GM12874 (cell line): ENCODE measurements at regions not wholly inside any gene's neighbourhood (a gene's known extent, or its start where the extent isn't known, plus 50 kb on each side); places are given as distances from the start of the nearest gene placed in this dataset.

Experiments
- TF ChIP-seq, protein P1 (sequence below): IDR thresholded peaks from 2 replicates; pipeline ENCODE4 v1.5.1; 2011; ENCODE audit warnings: low read depth, mild to moderate bottlenecking, control low read depth, low read length, moderate library complexity; ENCODE audit not compliant: insufficient read depth

DNA sequence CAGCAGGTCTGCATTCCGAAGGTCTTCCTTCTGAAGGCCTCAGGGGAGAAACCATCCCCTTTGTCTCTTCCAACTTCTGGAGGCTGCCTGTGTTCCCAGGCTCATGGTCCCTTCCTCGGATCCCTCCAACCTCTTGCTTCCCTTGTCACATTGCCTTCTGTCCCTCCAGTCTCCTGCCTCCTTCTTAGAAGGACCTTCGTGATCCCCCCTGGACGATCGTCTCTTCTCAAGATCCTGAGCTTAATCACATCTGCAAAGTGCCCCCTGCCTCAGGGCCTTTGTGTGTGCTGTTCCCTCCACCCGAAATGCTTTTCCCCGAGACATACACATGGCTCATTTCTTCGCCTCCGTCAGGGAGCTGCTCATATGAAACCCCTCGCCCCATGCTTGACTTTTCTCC, 505.8 kb downstream of the SHQ1 start:
- TF ChIP-seq, protein P1, sequence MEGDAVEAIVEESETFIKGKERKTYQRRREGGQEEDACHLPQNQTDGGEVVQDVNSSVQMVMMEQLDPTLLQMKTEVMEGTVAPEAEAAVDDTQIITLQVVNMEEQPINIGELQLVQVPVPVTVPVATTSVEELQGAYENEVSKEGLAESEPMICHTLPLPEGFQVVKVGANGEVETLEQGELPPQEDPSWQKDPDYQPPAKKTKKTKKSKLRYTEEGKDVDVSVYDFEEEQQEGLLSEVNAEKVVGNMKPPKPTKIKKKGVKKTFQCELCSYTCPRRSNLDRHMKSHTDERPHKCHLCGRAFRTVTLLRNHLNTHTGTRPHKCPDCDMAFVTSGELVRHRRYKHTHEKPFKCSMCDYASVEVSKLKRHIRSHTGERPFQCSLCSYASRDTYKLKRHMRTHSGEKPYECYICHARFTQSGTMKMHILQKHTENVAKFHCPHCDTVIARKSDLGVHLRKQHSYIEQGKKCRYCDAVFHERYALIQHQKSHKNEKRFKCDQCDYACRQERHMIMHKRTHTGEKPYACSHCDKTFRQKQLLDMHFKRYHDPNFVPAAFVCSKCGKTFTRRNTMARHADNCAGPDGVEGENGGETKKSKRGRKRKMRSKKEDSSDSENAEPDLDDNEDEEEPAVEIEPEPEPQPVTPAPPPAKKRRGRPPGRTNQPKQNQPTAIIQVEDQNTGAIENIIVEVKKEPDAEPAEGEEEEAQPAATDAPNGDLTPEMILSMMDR, result no peak

- TF ChIP-seq, protein P1, result no peak
Measured at GRCh38 chr3:72341920-72342319, 506.3 kb downstream of the SHQ1 start.

DNA sequence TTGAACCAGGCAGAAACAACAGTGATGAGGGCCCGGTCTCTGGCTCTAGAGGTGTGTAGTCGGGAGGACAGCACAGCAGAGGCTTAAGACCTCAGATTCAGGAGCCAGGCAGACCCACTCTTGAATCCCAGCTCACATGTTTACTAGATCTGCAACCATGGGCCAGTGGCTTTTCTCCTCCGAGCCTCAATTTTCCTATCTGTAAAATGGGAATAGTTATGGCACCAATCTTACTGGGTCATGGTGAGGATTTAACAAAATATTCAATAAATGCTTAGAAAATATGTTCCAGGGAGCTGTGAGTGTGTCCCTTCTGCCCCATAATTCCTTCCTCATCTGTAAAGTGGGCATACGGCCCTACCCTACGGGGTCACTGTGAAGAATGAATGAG, 506.9 kb downstream of the SHQ1 start:
- TF ChIP-seq, protein P1, result no peak

DNA sequence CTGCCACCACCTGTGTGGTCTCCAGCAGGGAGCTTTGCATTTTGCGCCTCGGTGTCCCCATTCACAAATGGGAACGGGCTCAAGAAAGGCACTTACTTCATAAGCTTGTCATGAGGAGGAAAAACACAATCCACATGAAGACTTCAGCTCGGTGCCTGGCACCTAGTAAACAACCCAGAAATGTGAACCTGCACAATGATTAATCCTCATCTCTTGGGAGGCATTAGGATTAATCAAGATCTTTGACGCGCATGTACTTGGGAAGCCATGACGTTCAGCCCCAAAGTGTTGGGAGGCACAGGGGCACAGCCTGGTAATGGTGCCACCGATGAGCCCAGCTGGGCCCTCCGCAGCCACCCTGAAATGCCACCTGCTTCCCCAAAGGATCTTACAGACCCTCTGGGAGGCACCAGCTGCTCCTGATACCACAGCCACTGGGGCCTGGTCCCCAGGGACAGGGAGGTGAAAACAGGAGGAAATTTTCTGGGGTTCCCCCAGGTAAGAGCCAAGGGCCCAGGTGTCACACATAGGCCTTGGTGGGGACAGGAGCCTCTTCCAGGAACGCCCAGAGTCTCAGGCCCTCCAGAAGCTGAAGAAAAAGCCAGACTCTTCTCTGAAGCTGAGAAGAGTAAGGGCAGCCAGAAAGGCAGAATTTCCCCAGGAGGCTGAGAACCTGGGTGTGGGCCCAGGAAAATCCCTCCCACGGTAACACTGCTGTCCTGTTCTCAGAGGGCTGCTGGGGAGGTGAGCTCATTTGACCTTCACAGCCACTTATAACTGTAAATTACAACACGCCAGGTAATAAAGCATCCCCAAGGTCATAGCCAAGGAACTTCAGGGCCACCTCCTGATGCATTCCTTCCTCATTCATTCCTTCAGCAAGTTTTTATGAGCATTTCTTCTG, 507.5 kb downstream of the SHQ1 start:
- TF ChIP-seq, protein P1, result no peak

- TF ChIP-seq, protein P1, result no peak
Measured at GRCh38 chr3:72340056-72340455, 508.2 kb downstream of the SHQ1 start.

DNA sequence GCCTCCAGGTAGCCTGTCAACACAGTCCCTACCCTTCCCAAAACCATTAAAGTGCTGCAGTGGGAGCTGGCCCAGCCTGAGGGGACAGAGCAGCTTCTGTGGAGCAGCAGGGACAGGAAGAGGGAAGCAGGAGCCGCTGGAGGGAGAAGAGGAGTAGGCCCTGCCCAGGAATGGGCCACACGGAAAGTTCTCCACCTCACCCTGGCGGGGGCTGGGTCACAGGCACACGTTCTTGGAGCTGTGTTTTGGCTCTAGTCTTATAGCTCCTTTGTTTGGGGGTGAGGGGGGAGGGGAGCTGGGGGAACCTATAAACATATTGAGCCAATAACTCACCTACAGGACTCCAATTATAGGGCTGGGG, 508.6 kb downstream of the SHQ1 start:
- TF ChIP-seq, protein P1, result no peak

DNA sequence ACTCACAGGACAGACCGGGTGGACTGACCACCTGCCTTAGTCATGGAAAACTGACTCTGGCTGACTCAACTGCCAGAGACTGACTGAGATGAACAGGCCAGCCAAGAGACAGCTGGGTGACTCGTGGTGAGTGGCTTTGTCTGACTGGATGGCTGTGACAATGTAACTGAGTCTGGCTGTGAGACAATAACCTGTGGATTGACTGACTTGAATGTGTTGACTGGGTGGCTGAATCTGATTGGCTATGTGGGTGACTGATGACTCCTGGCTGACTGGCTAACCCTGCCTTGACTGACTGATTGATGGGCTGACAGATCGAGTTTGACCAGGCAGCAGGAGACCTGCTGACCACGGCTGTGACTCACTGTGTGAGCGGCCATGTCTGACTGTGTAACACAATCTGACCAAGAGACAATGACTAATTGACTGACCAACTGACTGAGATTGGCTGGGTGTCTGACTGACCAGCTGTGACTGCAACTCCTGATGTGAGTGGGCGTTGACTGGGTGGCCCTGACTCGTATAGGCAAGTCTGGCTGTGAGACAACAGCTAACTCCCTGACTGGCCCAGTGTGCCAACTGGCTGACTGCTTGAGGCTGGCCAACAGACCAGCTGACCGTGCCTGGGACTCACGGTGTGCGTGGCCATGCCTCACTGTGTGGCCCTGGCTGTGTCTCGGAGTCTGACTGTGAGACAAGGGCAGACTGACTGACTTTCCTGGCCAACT, 509.1 kb downstream of the SHQ1 start:
- TF ChIP-seq, protein P1, result no peak
